Heart right ventricle (tissue), 16 donors: ENCODE measurements at regions not wholly inside any gene's neighbourhood (a gene's known extent, or its start where the extent isn't known, plus 50 kb on each side); places are given as distances from the start of the nearest gene placed in this dataset.

Experiments used
- ATAC-seq, 8 donors: fragments of 200-7000 bp; cut with Tn5 transposase; one replicate each; pipeline ENCODE4 v1.9.1; 2020; ENCODE audit warnings: mild to moderate bottlenecking in 8 of 8, moderate library complexity in 8 of 8, moderate number of reproducible peaks in 1 of 8
- DNase-seq, 2 donors: peaks; one replicate each; pipeline ENCODE4 v3.0.0-alpha.2; 2020
- H3K27ac ChIP-seq, 10 donors: fragments of 200-600 bp; sonication (generic) in 2 of 10; one replicate each; pipeline versions ENCODE4 v1.5.0 to v1.8.0; 2020 to 2022; ENCODE audit warnings: mild to moderate bottlenecking in 3 of 10
- H3K27me3 ChIP-seq, 7 donors: fragments of 200-600 bp; one replicate each; pipeline ENCODE4 v1.8.0; 2021 to 2022; ENCODE audit warnings: mild to moderate bottlenecking in 2 of 7
- H3K36me3 ChIP-seq, 9 donors: fragments of 200-600 bp; sonication (generic) in 1 of 9; one replicate each; pipeline versions ENCODE4 v1.5.0 to v1.8.0; 2020 to 2022; ENCODE audit warnings: mild to moderate bottlenecking in 2 of 9
- H3K4me1 ChIP-seq, 9 donors: fragments of 200-600 bp; sonication (generic) in 1 of 9; one replicate each; pipeline versions ENCODE4 v1.5.0 to v1.8.0; 2020 to 2022; ENCODE audit warnings: mild to moderate bottlenecking in 4 of 9
- H3K4me3 ChIP-seq, 10 donors: fragments of 200-600 bp; sonication (generic) in 2 of 10; one replicate each; pipeline versions ENCODE4 v1.5.0 to v1.8.0; 2020 to 2022; ENCODE audit warnings: mild to moderate bottlenecking in 7 of 10, moderate library complexity in 2 of 10
- H3K9me3 ChIP-seq, 11 donors: fragments of 200-600 bp in 10 of 11; sonication (generic) in 2 of 11; one replicate each; pipeline versions ENCODE4 v1.5.0 to v1.8.0; 2013 to 2022; ENCODE audit warnings: mild to moderate bottlenecking in 2 of 11, control low read depth in 1 of 11, moderate library complexity in 1 of 11
- CTCF ChIP-seq, 9 donors: fragments of 200-600 bp; sonication (generic) in 2 of 9; IDR thresholded peaks; one replicate each; pipeline versions ENCODE4 v1.5.0 to v1.8.0; 2021 to 2022; ENCODE audit warnings: antibody characterized with exemption in 9 of 9, mild to moderate bottlenecking in 5 of 9, moderate library complexity in 1 of 9
- WGBS, 2 donors: extraction: QIAGEN DNeasy Blood & Tissue Kit; methylation state at CpG; one replicate each; pipeline ENCODE4 v1.1.7; 2013; ENCODE audit warnings: inconsistent platforms in 1 of 2; 5-methylcytosine and 5-hydroxymethylcytosine counted together
- intact Hi-C, 10 donors: fragments of 100-400 bp; cut with DNase I; formaldehyde crosslinking; loops; one replicate each; pipeline versions ENCODE4 v1.11.1 to v1.14.2; 2022
- donor health status: Arrhythmogenic right ventricular cardiomyopathy.
- donor health status: ischemic (EF 13 %, LVEDD 7.1; RV severe dilation, severe dysfunction).
- donor health status: healthy with polysubstance abuse.
- donor health status: DM: no; HTN: yes; CAD: no.
- donor health status: DM: no; HTN: no; CAD: no.
- donor health status: ischemic (EF 25% LVEDD 6.9; RV normal size, moderate dysfunction).
- donor health status: ischemic (EF 25% LVEDD 5.7; RV mildly dilated, moderate dysfunction).
- donor health status: healthy.
- donor health status: DM: yes; HTN: yes; CAD: no.
- donor health status: Ischemic cardiomyopathy.
- donor health status: ischemic (EF 35%, LVEDD 5.7; RV mildly dilated, moderate dysfunction).
- donor health status: nonischemic (EF 11% LVEDD 7.7; RV severe dilation, severe dysfunction).
- donor health status: DM: yes; HTN: yes; CAD: no.
- donor health status: PGD.
- donor health status: ischemic (EF 29% LVEDD 5.4; RV normal size, mild dysfunction).
- donor health status: nonischemic (EF 23%, LVEDD 6.1; RV moderate dilation, normal function).

DNA sequence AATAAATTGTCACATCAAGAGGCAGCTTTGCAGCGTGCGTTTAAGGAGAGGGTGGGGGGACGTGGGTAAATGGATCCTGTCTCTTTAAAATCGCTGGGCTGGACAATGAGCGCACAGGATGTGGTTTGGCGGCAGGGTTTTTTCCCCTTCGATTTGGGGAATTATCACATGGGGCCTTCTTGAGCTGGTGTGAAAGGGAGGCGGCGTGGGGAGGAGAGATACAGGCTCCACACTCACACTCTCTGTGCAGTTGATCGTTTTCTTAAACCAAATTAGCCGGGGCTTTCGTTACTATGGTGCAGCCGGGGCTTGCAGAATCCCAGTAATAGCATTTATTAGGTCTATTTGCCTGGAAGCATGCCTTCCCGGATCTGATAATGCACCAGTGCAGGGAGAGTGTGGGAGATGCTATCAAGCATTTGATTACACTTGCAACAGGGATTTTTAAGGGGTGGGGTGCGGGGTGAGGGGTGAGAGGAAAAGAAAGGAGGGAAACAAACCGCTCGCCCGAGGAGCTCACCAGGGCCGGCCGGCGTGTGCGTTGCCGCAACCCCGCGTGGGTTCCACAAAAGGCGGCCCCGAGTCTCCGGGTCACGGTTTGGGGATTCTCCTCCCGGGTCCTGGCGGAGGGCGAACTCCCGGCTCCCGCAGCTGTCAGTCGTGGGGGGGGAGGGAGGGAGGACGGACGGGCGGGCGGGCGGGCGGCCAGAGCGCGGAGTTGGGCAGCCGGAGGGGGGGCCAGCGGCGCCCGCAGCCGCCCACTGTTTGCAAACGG is 58.8 kb upstream of the GSE1 start:
- Histone ChIP-seq H3K36me3 (no peaks in the 10 kb centered on the region), H3K9me3 (no peaks in the 10 kb centered on the region), H3K27me3 (no peaks in the 10 kb centered on the region), H3K4me3 (peak overlapping the region; percentile 59 to 86 (median 77)), H3K4me1 (peaks cover 4 to 54% (median 41%) of the 10 kb centered on the region in 9 donors), H3K27ac (peak overlapping the region; percentile 77 to 96 (median 94))
- peak; percentile 13 to 67 (median 54) for ATAC-seq
- no peak for TF ChIP-seq CTCF (IDR thresholded peaks at IDR 0.05)
- intact Hi-C loops, result loop anchor here in 3 of 10 donors (2.0 to 5.0 kb wide), 4 partner anchors 56 to 1367 kb away; partner anchors contain the start of gene TAF1C (in 1 of the 3)
- DNase-seq, result peak; percentile 53 to 82
- 1% methylated on average over 32 to 39 of the region's 49 CpGs for WGBS, 2 donors

- no peaks in the 10 kb centered on the region for H3K9me3 ChIP-seq
- DNase-seq (peak; percentile 71 to 73), ATAC-seq (peak; percentile 25 to 64 (median 52))
- no peaks in the 10 kb centered on the region for H3K27me3 ChIP-seq
- TF ChIP-seq CTCF (IDR thresholded peaks at IDR 0.05), result peak in 1 of 9 donors; percentile 10
- intact Hi-C loops, result loop anchor here in 7 of 10 donors (2.0 to 5.0 kb wide), 8 partner anchors 52 to 1368 kb away; partner anchors contain the start of genes GSE1 (in 4 of the 7) and TAF1C (in 1 of the 7)
- no peaks in the 10 kb centered on the region for H3K36me3 ChIP-seq
- H3K4me3 ChIP-seq, result peak overlapping the region; percentile 59 to 86 (median 77)
- peaks cover 6 to 60% (median 46%) of the 10 kb centered on the region in 9 donors for H3K4me1 ChIP-seq
- peak overlapping the region; percentile 77 to 96 (median 94) for H3K27ac ChIP-seq
- 0 to 1% methylated on average over 54 to 62 of the region's 62 CpGs for WGBS, 2 donors
Measured at GRCh38 chr16:85554889-85555718, 58.0 kb upstream of the GSE1 start.

- peak in 1 of 2 donors; percentile 32 for DNase-seq
- H3K9me3 ChIP-seq, result no peaks in the 10 kb centered on the region
Measured at GRCh38 chr16:85555719-85556455, 57.2 kb upstream of the GSE1 start.

More at GRCh38 chr16:85555719-85556455, 57.2 kb upstream of the GSE1 start:
- TF ChIP-seq CTCF (IDR thresholded peaks at IDR 0.05), result no peak
- Histone ChIP-seq H3K4me1 (peaks cover 3 to 57% (median 46%) of the 10 kb centered on the region in 9 donors), H3K4me3 (peak overlapping the region; percentile 59 to 86 (median 77)), H3K27ac (peak overlapping the region; percentile 55 to 96 (median 94)), H3K36me3 (no peaks in the 10 kb centered on the region), H3K27me3 (no peaks in the 10 kb centered on the region)
- WGBS, 2 donors, result 1% methylated on average over 42 to 43 of the region's 43 CpGs
- no peak for ATAC-seq
- intact Hi-C loops, result loop anchor here in 8 of 10 donors (2.0 to 5.0 kb wide), 6 partner anchors 51 to 139 kb away; partner anchors contain the start of gene GSE1 (in 4 of the 8)
